CD4-positive, alpha-beta memory T cell (primary cell): ENCODE measurements at regions not wholly inside any gene's neighbourhood (a gene's known extent, or its start where the extent isn't known, plus 50 kb on each side); places are given as distances from the start of the nearest gene placed in this dataset.

ENCODE experiments used
- CTCF ChIA-PET: fragments of 350-600 bp; sonication (Branson Sonifier 250); formaldehyde crosslinking; loops from one replicate; lab custom pipeline; 2021; ENCODE audit warnings: inconsistent platforms; ENCODE audit not compliant: partially characterized antibody; lab: Charles Lee
- POLR2A ChIA-PET: fragments of 350-600 bp; sonication (Branson Sonifier 250); formaldehyde crosslinking; loops from one replicate; lab custom pipeline; 2021; ENCODE audit not compliant: partially characterized antibody; lab: Charles Lee
- DNase-seq, 5 donors: peaks; one replicate each; pipeline versions ENCODE4 v3.0.0 to v3.0.0-alpha.2; 2020 to 2022; ENCODE audit warnings: mixed read lengths in 1 of 5
- H3K27ac ChIP-seq: one replicate; pipeline ENCODE4 v1.7.0; 2013; ENCODE audit warnings: low read depth, low read length
- H3K27me3 ChIP-seq: 2 replicates; pipeline ENCODE4 v1.7.0; 2013; ENCODE audit warnings: mild to moderate bottlenecking, low read length, moderate library complexity; ENCODE audit not compliant: insufficient read depth
- H3K36me3 ChIP-seq: 2 replicates; pipeline ENCODE4 v1.7.0; 2013; ENCODE audit warnings: mild to moderate bottlenecking, low read length, moderate library complexity; ENCODE audit not compliant: insufficient read depth
- H3K4me1 ChIP-seq: 2 replicates; pipeline ENCODE4 v1.7.0; 2013; ENCODE audit warnings: mild to moderate bottlenecking, low read length, moderate library complexity; ENCODE audit not compliant: insufficient read depth
- H3K4me3 ChIP-seq, 2 donors: one replicate each; pipeline ENCODE4 v1.7.0; 2013; ENCODE audit warnings: low read length in 2 of 2, mild to moderate bottlenecking in 1 of 2
- H3K9me3 ChIP-seq, 2 donors: one replicate each; pipeline ENCODE4 v1.7.0; 2013; ENCODE audit warnings: low read length in 2 of 2, control low read depth in 1 of 2; ENCODE audit not compliant: control insufficient read depth in 1 of 2
- H3K27ac Mint-ChIP-seq, 7 donors: one replicate each; pipeline ENCODE4 v1.8.0; 2020 to 2021; ENCODE audit warnings: mixed read lengths in 7 of 7, mild to moderate bottlenecking in 6 of 7, inconsistent platforms in 3 of 7, moderate library complexity in 3 of 7
- H3K27me3 Mint-ChIP-seq, 2 donors: one replicate each; pipeline ENCODE4 v1.8.0; 2020 to 2021; ENCODE audit warnings: mixed read lengths in 2 of 2
- H3K36me3 Mint-ChIP-seq, 2 donors: one replicate each; pipeline ENCODE4 v1.8.0; 2020 to 2021; ENCODE audit warnings: mixed read lengths in 2 of 2, inconsistent platforms in 1 of 2, mild to moderate bottlenecking in 1 of 2
- H3K4me1 Mint-ChIP-seq, 4 donors: one replicate each; pipeline ENCODE4 v1.8.0; 2020 to 2021; ENCODE audit warnings: mixed read lengths in 4 of 4, mild to moderate bottlenecking in 1 of 4
- H3K4me3 Mint-ChIP-seq, 8 donors: one replicate each; pipeline ENCODE4 v1.8.0; 2020 to 2021; ENCODE audit warnings: mixed read lengths in 8 of 8, mild to moderate bottlenecking in 7 of 8, moderate library complexity in 6 of 8, inconsistent platforms in 3 of 8
- H3K9me3 Mint-ChIP-seq, 8 donors: one replicate each; pipeline ENCODE4 v1.8.0; 2020 to 2021; ENCODE audit warnings: mixed read lengths in 8 of 8, mild to moderate bottlenecking in 5 of 8, inconsistent platforms in 3 of 8, moderate library complexity in 1 of 8
- intact Hi-C: fragments of 100-400 bp; cut with micrococcal nuclease; formaldehyde crosslinking; loops from one replicate; pipeline ENCODE4 v1.15.1; 2023

DNA sequence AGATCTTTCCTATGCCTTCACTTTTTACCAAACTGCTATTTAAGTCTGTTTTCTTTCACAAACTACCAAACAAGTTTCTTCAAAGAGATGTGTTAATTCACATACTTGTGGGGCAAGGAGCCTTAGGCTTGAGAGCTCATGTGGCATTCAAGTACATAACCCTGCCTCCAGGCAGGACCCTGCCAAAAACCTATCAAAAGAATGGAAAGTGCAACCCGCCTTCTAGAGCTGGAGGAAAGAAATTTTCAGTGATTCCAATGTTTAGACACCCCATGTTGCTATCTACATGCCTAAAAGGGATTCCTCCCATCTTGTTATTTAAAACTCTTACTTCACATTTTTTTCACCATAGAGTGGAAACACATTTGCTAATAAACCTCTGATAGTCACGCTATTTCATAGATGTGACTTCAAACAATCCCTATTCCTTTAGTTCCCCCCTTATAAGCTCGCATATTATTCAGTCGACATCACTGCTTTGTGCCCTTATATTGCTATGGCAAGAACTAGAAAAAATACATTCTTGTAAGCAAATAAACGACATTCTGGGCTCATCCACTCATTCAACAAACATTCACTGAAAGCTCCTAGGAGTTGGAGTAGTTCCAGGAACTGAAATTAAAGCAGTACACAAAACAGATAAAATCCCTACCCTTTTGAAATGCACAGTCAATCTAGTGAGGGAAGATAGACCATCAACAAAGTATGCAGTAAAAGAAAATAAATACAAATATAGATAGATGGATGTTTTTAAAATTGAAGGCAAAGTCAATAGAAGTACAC, 518.1 kb downstream of the ELAVL2 start:
- ChIA-PET POLR2A (no interaction called here), CTCF (no interaction called here)
- H3K4me3 Mint-ChIP-seq = no peak overlapping the region
- Histone ChIP-seq H3K27ac (no peak overlapping the region), H3K4me3 (no peak overlapping the region), H3K36me3 (no peaks in the 10 kb centered on the region), H3K9me3 (no peaks in the 10 kb centered on the region), H3K27me3 (no peaks in the 10 kb centered on the region), H3K4me1 (no peaks in the 10 kb centered on the region)
- H3K9me3 Mint-ChIP-seq = peaks cover 0 to 23% (median 8%) of the 10 kb centered on the region in 8 donors
- DNase-seq = no peak
- H3K27ac Mint-ChIP-seq = no peak overlapping the region
- H3K27me3 Mint-ChIP-seq = no peaks in the 10 kb centered on the region
- intact Hi-C loops = no loop called here
- no peaks in the 10 kb centered on the region for H3K36me3 Mint-ChIP-seq
- no peaks in the 10 kb centered on the region for H3K4me1 Mint-ChIP-seq

GRCh38 chr9:23309800-23310199, 516.2 kb downstream of the ELAVL2 start:
- Mint-ChIP-seq H3K27ac (no peak overlapping the region), H3K9me3 (peaks cover 0 to 20% (median 8%) of the 10 kb centered on the region in 8 donors), H3K4me3 (no peak overlapping the region), H3K4me1 (no peaks in the 10 kb centered on the region), H3K27me3 (no peaks in the 10 kb centered on the region), H3K36me3 (no peaks in the 10 kb centered on the region)
- intact Hi-C loops = no loop called here
- POLR2A ChIA-PET = no interaction called here
- H3K27me3 ChIP-seq = no peaks in the 10 kb centered on the region
- H3K4me3 ChIP-seq = no peak overlapping the region
- H3K36me3 ChIP-seq = no peaks in the 10 kb centered on the region
- no peaks in the 10 kb centered on the region for H3K4me1 ChIP-seq
- H3K9me3 ChIP-seq = no peaks in the 10 kb centered on the region
- CTCF ChIA-PET = no interaction called here
- DNase-seq = no peak
- H3K27ac ChIP-seq = no peak overlapping the region

DNA sequence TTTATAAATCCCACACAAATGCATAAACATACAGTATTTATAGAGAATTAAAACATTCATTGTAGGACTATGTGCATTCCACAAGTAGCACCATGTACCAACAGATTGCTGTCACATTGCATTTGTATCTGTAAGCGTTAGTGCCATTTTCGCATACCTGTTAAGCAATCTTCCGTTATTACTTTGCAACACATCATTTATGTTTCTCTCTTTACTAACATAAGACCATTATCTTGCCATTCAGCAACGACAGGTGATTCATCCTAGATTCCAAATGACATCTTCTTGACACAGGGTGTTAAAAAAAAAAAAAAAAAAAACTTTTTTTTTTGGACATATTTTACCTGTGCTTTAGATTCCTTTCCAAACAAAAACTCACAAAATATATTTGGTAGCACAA, 511.8 kb downstream of the ELAVL2 start:
- no peak overlapping the region for H3K4me3 ChIP-seq
- H3K4me1 ChIP-seq = no peaks in the 10 kb centered on the region
- intact Hi-C loops = no loop called here
- H3K27me3 Mint-ChIP-seq = no peaks in the 10 kb centered on the region
- ChIA-PET CTCF (no interaction called here), POLR2A (no interaction called here)
- no peak overlapping the region for H3K27ac ChIP-seq
- H3K4me1 Mint-ChIP-seq = no peaks in the 10 kb centered on the region
- no peaks in the 10 kb centered on the region for H3K9me3 ChIP-seq
- no peaks in the 10 kb centered on the region for H3K36me3 Mint-ChIP-seq
- no peaks in the 10 kb centered on the region for H3K36me3 ChIP-seq
- no peak for DNase-seq
- peaks cover 0 to 14% (median 5%) of the 10 kb centered on the region in 8 donors for H3K9me3 Mint-ChIP-seq
- no peak overlapping the region for H3K4me3 Mint-ChIP-seq
- H3K27ac Mint-ChIP-seq = no peak overlapping the region
- H3K27me3 ChIP-seq = no peaks in the 10 kb centered on the region

DNA sequence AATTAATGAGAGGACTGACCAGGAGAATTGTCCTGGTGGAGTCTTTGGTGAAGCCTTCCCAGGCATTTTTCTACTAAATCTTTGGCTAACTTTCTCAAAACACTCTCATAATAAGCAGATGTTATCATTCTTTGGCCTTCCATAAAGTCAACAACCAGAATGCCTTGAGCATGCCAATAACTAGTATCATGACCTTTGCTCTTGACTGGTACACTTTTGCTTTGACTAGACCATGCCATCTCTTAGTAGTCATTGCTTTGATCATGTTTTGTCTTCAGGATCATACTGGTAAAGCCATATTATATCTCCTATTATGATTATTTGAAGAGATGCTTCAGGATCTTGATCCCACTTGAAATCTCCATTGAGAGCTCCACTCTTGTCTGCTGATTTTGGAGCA, 506.9 kb downstream of the ELAVL2 start:
- no peaks in the 10 kb centered on the region for H3K27me3 Mint-ChIP-seq
- no peak overlapping the region for H3K4me3 ChIP-seq
- H3K4me1 Mint-ChIP-seq = no peaks in the 10 kb centered on the region
- peaks cover 0 to 17% (median 5%) of the 10 kb centered on the region in 8 donors for H3K9me3 Mint-ChIP-seq
- H3K36me3 Mint-ChIP-seq = no peaks in the 10 kb centered on the region
- H3K4me1 ChIP-seq = no peaks in the 10 kb centered on the region
- CTCF ChIA-PET = no interaction called here
- no peaks in the 10 kb centered on the region for H3K9me3 ChIP-seq
- intact Hi-C loops = no loop called here
- no peak overlapping the region for H3K4me3 Mint-ChIP-seq
- no peak overlapping the region for H3K27ac Mint-ChIP-seq
- no peaks in the 10 kb centered on the region for H3K36me3 ChIP-seq
- POLR2A ChIA-PET = no interaction called here
- H3K27ac ChIP-seq = no peak overlapping the region
- DNase-seq = no peak
- no peaks in the 10 kb centered on the region for H3K27me3 ChIP-seq

DNA sequence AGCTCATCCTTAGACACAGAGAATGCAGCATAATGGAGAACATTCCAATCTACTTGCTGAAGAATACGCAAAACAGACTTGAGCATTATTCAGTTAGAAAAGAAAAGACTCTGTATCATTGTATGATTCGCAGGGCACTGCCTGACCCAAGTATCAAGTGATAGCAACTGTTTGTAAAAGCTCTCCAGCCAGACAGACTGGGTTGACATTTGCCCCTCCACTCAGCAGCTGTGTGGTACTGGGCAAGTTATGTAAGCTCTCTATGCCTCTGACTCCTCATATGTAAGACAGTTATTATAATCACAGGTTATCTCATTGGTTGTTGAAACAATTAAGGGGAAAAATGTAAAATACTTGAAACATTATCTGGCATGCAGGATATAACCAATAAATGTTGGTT, 505.0 kb downstream of the ELAVL2 start:
- Mint-ChIP-seq H3K27me3 (no peaks in the 10 kb centered on the region), H3K27ac (no peak overlapping the region), H3K36me3 (no peaks in the 10 kb centered on the region), H3K9me3 (peaks cover 0 to 17% (median 5%) of the 10 kb centered on the region in 8 donors), H3K4me3 (no peak overlapping the region), H3K4me1 (no peaks in the 10 kb centered on the region)
- Histone ChIP-seq H3K9me3 (no peaks in the 10 kb centered on the region), H3K27ac (no peak overlapping the region), H3K36me3 (no peaks in the 10 kb centered on the region), H3K27me3 (no peaks in the 10 kb centered on the region), H3K4me1 (no peaks in the 10 kb centered on the region), H3K4me3 (no peak overlapping the region)
- no peak for DNase-seq
- CTCF ChIA-PET = no interaction called here
- intact Hi-C loops = no loop called here
- POLR2A ChIA-PET = no interaction called here

DNA sequence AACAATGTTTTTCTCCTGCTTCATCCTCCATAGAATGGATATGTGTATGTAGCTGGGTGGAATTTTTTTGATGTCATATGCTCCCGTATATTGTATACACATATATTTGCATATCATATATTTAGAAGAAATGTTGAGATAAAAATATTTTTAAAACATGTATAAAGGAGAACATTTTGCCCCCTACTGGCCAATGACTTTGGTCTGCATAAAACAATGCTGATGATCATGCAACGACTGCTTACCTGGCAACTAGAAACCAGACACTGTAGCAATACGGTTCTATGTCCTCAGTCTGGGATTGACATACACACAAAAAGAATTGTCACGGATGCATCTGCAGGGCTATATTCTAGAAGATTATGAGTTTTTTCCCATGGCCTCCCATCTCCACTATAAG, 503.6 kb downstream of the ELAVL2 start:
- Mint-ChIP-seq H3K9me3 (peaks cover 0 to 20% (median 7%) of the 10 kb centered on the region in 8 donors), H3K4me1 (no peaks in the 10 kb centered on the region), H3K27ac (no peak overlapping the region), H3K36me3 (no peaks in the 10 kb centered on the region), H3K4me3 (no peak overlapping the region), H3K27me3 (no peaks in the 10 kb centered on the region)
- no peaks in the 10 kb centered on the region for H3K9me3 ChIP-seq
- no peaks in the 10 kb centered on the region for H3K36me3 ChIP-seq
- no peak for DNase-seq
- intact Hi-C loops = no loop called here
- no peak overlapping the region for H3K4me3 ChIP-seq
- ChIA-PET CTCF (no interaction called here), POLR2A (no interaction called here)
- H3K4me1 ChIP-seq = no peaks in the 10 kb centered on the region
- no peaks in the 10 kb centered on the region for H3K27me3 ChIP-seq
- no peak overlapping the region for H3K27ac ChIP-seq

GRCh38 chr9:23324511-23324910, 501.5 kb downstream of the ELAVL2 start:
- intact Hi-C loops = no loop called here
- no peak for DNase-seq
- no peaks in the 10 kb centered on the region for H3K4me1 Mint-ChIP-seq
- Histone ChIP-seq H3K27me3 (no peaks in the 10 kb centered on the region), H3K27ac (no peak overlapping the region), H3K36me3 (no peaks in the 10 kb centered on the region), H3K4me1 (no peaks in the 10 kb centered on the region), H3K9me3 (no peaks in the 10 kb centered on the region), H3K4me3 (no peak overlapping the region)
- POLR2A ChIA-PET = no interaction called here
- H3K27ac Mint-ChIP-seq = no peak overlapping the region
- peaks cover 0 to 25% (median 13%) of the 10 kb centered on the region in 8 donors for H3K9me3 Mint-ChIP-seq
- H3K27me3 Mint-ChIP-seq = no peaks in the 10 kb centered on the region
- no peaks in the 10 kb centered on the region for H3K36me3 Mint-ChIP-seq
- CTCF ChIA-PET = interaction anchor here (0.6 kb wide), 1 partner anchor 189 kb away, joined by 3 read pairs; no protein-coding TSS in a partner anchor
- no peak overlapping the region for H3K4me3 Mint-ChIP-seq
